HG03103 (cell line): ENCODE measurements at regions not wholly inside any gene's neighbourhood (a gene's known extent, or its start where the extent isn't known, plus 50 kb on each side); places are given as distances from the start of the nearest gene placed in this dataset.

Experiments
- ATAC-seq: cut with Tn5 transposase; IDR thresholded peaks from one replicate; pipeline ENCODE4 v1.9.1; 2021; ENCODE audit warnings: low read depth; ENCODE audit not compliant: unreplicated experiment

DNA sequence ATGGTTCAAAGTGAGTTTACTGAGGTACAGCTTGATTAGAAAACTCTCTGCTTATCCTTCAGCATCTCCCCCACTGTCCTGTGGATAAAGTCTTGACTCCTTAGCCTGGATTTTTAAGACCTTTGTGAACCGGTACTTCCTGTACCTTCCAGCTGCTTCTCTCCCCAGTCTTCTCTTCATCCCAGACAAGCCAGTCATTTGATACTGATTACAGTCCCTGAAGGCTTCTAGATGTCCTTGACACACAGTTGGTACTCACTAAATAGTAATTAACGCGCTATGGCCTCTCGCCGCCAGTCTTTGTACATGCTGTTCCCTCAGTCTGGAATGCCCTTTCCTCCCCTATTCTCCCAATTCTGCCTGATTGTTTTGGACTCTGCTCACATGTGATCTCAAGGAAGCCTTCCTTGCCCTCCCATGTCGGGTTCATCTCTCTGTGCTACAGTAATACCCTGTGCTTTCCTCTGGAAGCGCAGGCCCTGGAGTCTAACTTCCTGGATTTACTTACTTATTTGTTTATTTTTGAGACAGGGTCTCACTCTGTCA lies 50.6 kb upstream of the PTGR2 start:
- ATAC-seq = no peak

DNA sequence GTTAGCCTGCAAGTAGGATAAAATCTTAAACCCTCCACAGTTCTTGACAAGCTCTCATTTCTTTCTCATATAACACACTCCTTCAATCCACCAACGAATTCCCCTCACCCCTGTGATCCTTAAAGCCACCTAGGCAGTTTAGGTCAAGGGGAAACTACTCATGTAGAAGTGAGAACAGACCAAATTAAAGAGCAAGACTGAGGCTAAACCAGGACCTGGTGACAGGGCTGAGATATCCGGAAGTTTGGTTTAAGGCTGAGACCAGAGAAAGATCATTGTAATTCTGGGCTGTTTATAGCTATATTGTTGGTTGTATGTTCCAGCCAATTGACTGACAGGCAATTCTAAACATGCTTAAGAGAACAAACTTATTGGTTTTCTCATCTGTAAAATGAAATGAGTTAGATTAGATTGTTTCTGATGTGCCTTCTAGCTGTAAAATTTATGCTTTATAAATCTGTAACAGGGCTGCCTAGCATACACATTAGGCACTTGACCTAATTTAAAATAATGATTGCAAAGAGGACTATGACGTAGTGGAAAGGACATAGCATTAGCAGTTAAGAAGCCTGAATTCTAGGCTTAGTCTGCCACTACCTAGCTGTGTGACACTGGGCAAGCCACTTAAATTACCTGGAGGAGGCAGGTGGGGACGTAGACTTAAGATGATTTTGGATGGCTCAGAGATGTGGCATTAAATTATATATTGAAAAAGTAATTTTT lies 53.9 kb upstream of the PTGR2 start:
- ATAC-seq = no peak

GRCh38 chr14:73796893-73797542 lies 54.6 kb upstream of the PTGR2 start:
- ATAC-seq = no peak

DNA sequence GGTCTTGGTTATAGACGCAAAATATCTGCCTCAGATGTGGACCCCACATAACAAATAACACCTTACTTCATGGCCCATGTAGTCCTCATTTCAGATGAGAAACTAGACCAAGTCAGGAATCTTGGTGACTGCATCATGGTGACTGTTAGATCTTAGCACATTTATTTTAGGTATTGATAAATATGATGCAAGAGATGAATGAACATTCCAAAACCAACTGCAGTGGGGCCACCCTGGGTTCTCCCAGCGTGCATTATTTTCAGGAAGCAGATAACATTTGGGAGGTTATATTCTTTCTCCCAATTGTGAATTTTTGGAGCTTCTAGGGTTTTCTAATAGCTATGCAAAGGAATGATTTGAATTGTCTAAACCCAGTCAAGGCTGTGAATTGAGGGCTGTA lies 55.2 kb upstream of the PTGR2 start:
- ATAC-seq = no peak

GRCh38 chr14:73795974-73796373 lies 55.7 kb upstream of the PTGR2 start:
- no peak for ATAC-seq

DNA sequence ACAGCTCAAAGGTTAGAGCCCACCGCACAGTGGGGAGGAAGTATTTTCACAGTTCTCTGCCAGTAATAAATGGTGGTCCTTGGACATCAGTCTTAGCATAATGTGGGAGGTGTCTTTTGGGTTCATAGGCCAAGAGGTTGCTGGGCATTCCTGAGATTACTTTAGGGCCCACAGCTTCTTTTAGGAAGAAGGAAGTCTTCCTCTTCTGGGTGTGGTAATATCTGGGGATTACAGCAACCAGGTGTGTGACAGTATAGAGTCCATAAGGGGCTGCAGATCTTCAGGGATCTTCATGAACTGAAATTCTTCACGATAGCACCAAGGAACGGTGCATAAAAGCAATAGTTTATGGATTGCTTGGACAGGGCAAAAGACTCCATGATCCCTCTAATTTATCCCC lies 56.2 kb upstream of the PTGR2 start:
- ATAC-seq = no peak

GRCh38 chr14:73794146-73794545 lies 57.5 kb upstream of the PTGR2 start:
- ATAC-seq = no peak

GRCh38 chr14:73792481-73792880 lies 59.1 kb upstream of the PTGR2 start:
- ATAC-seq = no peak

DNA sequence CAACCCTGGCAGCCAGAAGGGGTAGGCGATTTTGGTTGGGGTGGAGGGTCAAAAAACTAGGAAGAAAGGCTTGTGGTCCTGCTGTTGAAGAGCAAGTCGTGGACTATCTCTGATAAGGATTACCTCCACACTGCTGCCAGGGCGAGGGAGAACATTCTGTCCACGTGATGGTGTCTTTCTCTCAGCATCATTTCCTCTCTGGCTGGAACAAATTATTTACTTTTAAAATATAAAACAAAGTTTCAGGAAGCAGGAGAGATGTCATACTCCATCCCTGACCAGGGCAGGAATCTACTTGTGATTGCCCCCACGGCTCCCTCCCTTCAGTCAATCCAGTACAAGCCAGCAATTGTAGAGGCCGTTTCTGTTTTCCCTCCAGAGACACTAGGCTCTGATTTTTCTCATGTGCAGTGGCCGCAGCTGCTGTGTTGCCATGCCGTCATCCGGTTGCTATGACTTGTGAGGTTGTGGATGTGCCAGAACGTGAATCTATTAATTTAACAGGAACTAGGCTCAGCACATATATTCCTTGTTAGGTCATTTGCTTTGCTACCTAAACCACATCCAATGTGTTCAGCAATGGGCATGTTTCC lies 61.5 kb upstream of the PTGR2 start:
- no peak for ATAC-seq

- no peak for ATAC-seq
Observed at GRCh38 chr14:73788701-73789551, 62.7 kb upstream of the PTGR2 start.

DNA sequence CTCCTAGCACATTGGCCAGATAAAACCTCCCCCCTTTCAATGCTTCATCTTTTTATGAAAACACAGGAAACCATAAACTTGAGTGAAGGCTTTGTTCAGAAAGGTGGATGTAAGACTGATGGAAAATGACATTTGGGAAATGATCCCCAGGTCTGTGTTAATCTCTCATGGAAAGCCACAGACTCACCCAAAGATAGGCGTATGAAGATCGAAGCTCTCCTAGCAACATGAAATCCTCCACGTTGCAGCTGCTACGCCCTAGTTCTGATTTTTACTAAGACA lies 63.4 kb upstream of the PTGR2 start:
- ATAC-seq = no peak

- ATAC-seq = no peak
Observed at GRCh38 chr14:73787486-73788316, 63.9 kb upstream of the PTGR2 start.

DNA sequence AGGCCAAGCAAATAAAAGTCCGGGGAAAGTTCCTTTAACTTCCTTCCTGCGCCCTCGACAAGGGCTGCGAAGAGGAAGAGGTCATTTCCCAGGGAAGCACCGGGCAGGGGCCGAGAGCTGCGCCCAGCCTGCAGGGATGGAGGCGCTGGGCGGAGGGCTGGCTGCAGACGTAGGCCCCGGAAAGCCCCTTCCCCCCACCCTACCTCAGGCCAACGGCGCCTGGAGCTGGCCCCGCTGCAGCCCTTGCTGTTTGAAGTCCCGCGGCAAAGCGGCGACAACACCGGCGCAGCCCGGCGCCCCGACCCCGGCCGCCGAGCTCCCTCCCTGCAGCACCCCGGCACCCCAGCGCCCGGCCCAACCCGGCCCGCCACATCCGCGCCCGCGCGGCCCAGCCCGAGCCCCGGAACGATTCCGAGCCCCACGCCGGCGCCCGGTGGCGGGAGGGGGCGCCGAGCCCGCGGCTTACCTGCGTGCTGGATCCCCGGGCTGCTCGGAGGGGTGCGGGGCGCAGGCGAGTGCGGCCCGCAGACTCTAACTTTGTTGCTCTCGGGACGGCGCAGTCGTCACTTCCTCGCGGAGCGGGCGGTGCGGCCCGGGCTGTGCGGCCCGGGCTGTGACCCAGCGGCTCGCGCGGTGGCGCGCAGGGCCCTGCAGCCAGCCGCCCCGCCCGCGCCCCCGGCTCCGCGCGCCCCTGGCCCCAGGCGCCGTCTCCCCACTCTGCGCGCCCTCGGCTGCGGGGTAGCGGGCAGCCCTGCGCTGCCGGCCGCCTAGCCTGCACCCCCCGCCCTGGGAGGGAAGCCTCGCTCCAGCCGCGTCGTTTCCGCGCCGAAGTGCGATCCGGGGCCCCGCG lies 64.8 kb upstream of the PTGR2 start:
- ATAC-seq = no peak

GRCh38 chr14:73785834-73786635 lies 65.6 kb upstream of the PTGR2 start:
- no peak for ATAC-seq

DNA sequence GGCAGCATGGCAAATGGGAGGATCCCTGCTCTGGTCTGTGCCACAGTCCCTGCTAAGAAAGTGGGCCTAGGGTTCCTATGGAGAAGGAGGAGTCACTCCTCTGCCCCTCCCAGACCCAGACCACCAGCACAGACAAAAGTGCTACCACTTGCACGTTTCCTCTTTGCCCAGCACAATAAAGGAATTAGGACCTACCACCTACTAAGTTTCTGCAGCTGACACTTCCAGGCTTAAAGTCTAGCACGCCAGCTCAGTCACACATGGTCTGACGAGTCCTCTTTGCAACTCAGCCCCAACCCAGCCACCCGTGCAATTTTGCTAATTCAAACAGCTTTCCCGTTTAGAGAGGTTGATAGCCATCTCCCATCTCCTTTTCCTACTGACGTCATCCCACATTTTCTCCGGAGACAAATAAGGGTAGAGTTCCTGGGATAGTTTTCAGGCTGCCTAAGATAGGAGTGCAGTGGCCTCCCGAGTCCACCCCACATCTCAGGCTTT lies 66.2 kb upstream of the PTGR2 start:
- no peak for ATAC-seq

GRCh38 chr14:73784988-73785313 lies 66.7 kb upstream of the PTGR2 start:
- ATAC-seq = no peak

- ATAC-seq = no peak
Observed at GRCh38 chr14:73784181-73784987, 67.2 kb upstream of the PTGR2 start.
